NCI-H510A (cell line): ENCODE measurements at regions not wholly inside any gene's neighbourhood (a gene's known extent, or its start where the extent isn't known, plus 50 kb on each side); places are given as distances from the start of the nearest gene placed in this dataset.
A peak's percentile ranks its signal among the peaks of the same experiment; 100 is the strongest.
"Not testable (repeated sequence)": the region's sequence is repeated elsewhere in the genome, so short reads cannot be mapped to it uniquely, and the experiment has no call there.

Source experiments
- DNase-seq: peaks from one replicate; lab custom pipeline; 2025; lab: John Stamatoyannopoulos, UW

DNA sequence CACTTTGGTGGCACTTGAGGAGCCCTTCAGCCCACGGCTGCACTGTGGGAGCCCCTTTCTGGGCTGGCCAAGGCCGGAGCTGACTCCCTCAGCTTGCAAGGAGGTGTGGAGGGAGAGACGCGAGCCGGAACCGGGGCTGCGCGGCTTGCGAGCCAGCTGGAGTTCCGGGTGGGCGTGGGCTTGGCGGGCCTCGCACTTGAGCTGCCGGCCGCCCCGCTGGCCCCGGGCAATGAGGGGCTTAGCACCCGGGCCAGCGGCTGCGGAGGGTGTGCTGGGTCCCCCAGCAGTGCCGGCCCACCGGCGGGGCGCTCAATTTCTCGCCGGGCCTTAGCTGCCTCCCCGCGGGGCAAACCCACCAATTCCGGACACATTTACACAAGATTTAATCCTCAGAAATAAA lies 113.7 kb upstream of the RXFP1 start:
- DNase-seq = peak; percentile 10

GRCh38 chr4:158410272-158410671 lies 111.4 kb upstream of the RXFP1 start:
- DNase-seq = no peak

- no peak for DNase-seq
Measured at GRCh38 chr4:158411269-158411668, 110.4 kb upstream of the RXFP1 start.

- not testable (repeated sequence) for DNase-seq
Measured at GRCh38 chr4:158418679-158419078, 103.0 kb upstream of the RXFP1 start.

GRCh38 chr4:158420782-158421181 lies 100.9 kb upstream of the RXFP1 start:
- no peak for DNase-seq

DNA sequence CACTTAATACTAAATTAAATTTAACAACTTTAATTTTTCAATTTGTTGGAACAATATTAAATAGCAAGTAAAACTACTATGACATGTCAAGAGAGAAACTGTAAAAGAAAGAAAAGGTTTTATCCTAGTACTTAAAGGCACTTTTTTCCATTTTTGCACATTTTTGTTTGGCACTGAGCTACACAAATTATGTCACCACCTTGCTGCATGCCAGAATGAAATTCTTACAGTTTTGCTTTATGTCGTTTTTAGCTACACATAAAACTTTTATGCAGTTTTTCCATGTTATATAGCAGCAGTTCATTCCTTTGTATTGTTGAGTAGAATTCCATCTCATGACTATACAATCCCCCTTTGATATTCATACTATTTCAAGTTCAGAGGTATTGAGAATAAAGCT lies 99.1 kb upstream of the RXFP1 start:
- no peak for DNase-seq

- DNase-seq = no peak
Measured at GRCh38 chr4:158428242-158428641, 93.4 kb upstream of the RXFP1 start.

GRCh38 chr4:158442736-158443135 lies 78.9 kb upstream of the RXFP1 start:
- DNase-seq = no peak

DNA sequence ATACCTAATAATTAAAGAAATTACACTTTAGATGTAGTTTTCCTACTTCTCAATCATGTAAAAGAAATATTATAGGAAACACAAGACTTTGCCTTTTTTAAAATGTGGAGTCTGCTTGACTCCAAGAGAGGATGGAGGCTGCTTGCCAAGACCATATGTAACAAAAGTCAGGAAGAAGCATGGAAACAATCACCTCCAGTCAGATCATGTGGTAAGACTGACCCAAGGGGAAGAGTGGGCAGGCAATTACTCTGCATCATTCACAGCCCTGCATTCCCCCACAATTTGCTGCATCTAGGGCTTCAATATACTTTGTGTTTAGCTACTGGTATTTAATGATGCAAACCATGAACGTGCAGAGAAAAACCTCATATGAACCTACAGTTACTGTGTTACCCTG lies 78.0 kb upstream of the RXFP1 start:
- DNase-seq = no peak

DNA sequence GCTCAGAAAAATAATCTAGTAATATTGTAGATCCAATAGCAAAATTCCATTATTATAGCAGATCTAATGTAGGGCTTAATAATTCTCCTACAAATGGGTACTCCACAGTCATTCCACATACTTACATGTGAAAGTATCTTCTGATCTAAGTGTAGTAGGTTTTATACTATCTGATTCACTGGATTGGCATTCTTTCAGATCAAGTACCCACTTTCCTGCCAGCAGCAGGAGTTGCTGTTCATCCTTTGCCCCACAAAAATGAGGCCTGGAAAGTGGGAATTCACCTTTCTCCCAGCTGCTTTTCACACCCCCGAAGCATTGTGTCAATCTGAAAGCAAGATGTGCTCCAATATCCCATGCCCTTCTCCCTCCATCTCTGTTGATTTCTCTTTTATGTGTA lies 77.1 kb upstream of the RXFP1 start:
- DNase-seq = no peak

DNA sequence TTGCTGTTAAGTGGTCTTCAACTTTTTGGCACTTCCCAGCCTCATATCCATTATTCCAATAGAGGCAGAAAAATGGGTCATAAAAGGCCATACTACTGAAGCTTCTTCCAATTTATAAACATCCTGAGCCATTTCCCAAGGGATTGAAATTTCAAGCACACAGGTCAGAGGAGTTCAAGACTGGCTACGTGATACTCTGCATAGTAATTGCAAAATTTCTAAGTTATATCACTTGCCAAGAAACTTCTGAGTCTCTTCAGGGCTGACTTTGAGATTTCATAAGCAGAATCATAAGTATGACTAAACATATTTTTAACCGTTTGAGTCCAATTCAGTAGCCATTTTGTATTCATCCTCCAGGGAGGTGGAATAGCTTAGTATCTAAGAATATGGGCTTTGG lies 75.6 kb upstream of the RXFP1 start:
- no peak for DNase-seq

GRCh38 chr4:158450741-158451140 lies 70.9 kb upstream of the RXFP1 start:
- DNase-seq = no peak

- DNase-seq = not testable (repeated sequence)
Measured at GRCh38 chr4:158452116-158452515, 69.6 kb upstream of the RXFP1 start.

DNA sequence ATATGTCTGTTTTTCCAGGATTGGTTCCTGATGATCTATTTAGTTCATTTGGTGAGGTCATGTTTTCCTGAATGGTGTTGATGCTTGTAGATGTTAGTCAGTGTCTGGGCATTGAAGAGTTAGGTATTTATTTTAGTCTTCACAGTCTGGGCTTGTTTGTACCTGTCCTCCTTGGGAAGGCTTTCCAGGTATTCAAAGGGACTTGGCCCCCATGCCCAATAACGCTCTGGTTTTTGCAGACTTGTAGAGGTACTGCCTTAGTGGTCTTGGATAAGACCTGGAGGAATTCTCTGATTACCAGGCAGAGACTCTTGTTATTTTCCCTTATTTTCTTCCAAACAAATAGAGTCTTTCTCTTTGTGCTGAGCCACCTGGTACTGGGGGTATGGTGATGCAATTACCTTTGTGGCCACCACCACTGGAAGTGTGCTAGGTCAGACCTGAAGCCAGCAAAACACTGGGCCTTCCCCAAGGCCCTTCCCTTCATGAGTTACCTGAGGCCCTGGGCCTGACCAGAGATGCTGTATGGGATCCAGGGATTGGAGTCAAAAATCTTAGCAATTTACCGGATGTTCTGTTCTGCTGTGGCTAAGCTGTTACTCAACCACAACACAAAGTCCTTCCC lies 63.3 kb upstream of the RXFP1 start:
- DNase-seq = no peak

DNA sequence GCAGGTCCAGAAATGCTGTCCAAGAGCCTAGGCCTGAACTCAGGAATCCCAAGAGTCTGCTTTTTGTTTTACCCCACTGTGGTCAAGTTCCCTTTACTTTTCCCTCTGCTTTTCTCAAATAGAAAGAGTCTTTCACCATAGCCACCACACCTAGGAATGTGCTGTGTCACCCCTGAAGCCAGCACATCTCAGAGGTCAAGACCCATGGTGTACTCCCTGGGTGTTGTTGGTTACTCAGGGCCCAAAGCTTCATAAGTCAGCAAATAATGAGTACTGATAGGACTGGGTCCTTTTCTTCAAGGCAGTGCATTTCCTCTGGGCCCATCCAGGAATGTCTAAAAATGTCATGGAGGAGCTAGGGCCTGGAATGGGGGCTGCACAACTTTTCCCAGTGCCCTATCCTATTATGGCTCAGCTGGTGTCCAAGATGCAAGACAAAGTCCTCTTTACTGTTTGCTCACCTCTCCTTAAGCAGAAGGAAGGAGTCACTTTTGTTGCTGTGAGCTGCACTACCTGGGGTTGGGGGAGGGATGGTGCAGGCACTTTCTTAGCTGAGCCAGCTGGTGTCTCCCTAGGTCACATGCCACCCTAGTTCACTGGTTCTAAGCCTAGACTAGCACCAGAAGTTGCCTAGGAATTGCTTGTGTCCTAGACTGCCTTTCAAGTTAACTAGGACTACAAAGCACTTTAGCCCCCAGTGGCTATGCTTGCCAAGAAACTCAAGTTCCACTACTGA lies 62.4 kb upstream of the RXFP1 start:
- no peak for DNase-seq

DNA sequence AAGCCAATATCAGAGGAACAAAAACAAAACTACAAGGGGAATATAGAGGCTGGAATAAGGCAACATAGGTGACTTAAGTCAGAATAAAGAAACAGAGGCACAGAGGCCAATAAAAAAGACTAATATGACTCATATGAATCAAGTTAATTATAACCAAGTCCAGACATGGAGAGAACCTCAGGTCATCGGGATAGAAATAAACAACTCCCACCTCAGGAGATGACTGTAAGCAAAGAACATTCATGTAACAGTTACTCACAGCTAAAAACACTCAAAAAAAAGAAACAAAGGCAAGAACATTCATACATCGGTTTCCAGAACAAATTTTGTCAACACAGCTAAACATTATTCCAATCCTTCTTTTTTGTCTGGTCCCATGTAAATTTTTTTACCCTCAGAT lies 60.3 kb upstream of the RXFP1 start:
- DNase-seq = no peak

DNA sequence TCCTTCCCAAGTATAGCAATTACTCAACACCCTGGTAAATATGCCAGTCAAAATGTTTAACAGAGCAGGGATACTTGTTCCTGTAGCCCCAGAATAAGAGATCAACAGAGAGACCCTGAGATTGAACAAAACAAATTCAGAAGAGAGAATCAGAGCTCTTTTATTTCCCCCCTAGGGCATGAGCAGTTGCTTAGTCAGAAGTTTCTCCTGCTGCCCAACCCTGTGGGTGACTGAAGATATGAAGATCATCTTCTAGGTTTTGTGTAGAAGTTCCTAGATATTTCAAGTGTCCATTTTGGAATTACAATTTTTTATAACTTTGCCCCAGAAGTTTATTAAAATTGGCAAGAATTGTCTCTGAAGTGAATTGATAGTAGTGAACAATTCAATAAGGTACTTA lies 59.1 kb upstream of the RXFP1 start:
- no peak for DNase-seq
